Fibroblast of lung (primary cell): ENCODE measurements at regions not wholly inside any gene's neighbourhood (a gene's known extent, or its start where the extent isn't known, plus 50 kb on each side); places are given as distances from the start of the nearest gene placed in this dataset.

Experiments used
- CTCF ChIP-seq, 2 donors: IDR thresholded peaks in 1 of 2; conservative IDR thresholded peaks in 1 of 2; 1 replicate in 1 of 2; 2 replicates in 1 of 2; pipeline ENCODE4 v1.5.1; 2011 to 2012; ENCODE audit warnings: low read length in 2 of 2, control low read depth in 1 of 2, inconsistent platforms in 1 of 2, low read depth in 1 of 2, mild to moderate bottlenecking in 1 of 2
- EZH2 ChIP-seq: IDR thresholded peaks from 2 replicates; pipeline ENCODE4 v1.5.1; 2012; ENCODE audit warnings: low read length, control low read depth, mild to moderate bottlenecking; ENCODE audit errors: missing control alignments

GRCh38 chr1:198467907-198468306 lies 72.6 kb downstream of the ATP6V1G3 start:
- TF ChIP-seq CTCF (conservative IDR thresholded peaks at IDR 0.05 in 1 of 2, IDR thresholded peaks at IDR 0.05 in 1 of 2; ENCODE audit: low read depth in 1 of 2, low read length in 2 of 2), result no peak
- no peak for TF ChIP-seq EZH2
